ENCODE measurements at regions not wholly inside any gene's neighbourhood (a gene's known extent, or its start where the extent isn't known, plus 50 kb on each side); places are given as distances from the start of the nearest gene placed in this dataset.
"Not testable (repeated sequence)": the region's sequence is repeated elsewhere in the genome, so short reads cannot be mapped to it uniquely, and the experiment has no call there.

- not testable (repeated sequence) for H3K4me1 ChIP-seq (ENCODE audit: insufficient read depth, low read length); H3K9ac ChIP-seq (ENCODE audit: low read depth, low read length); H3K36me3 ChIP-seq (ENCODE audit: insufficient read depth, low read length); H3K9me3 ChIP-seq (ENCODE audit: control insufficient read depth, insufficient read depth, low read length)
Measured at GRCh38 chr11:98069147-98069546, 951.6 kb upstream of the CNTN5 start.

GRCh38 chr11:98069861-98070260 is 950.9 kb upstream of the CNTN5 start:
- Histone ChIP-seq H3K9ac (ENCODE audit: low read depth, low read length) (no peak overlapping the region), H3K36me3 (ENCODE audit: insufficient read depth, low read length) (no peaks in the 10 kb centered on the region), H3K4me1 (ENCODE audit: insufficient read depth, low read length) (no peaks in the 10 kb centered on the region), H3K9me3 (ENCODE audit: control insufficient read depth, insufficient read depth, low read length) (no peaks in the 10 kb centered on the region)

- H3K4me1 ChIP-seq (ENCODE audit: insufficient read depth, low read length) = no peaks in the 10 kb centered on the region
- no peaks in the 10 kb centered on the region for H3K36me3 ChIP-seq (ENCODE audit: insufficient read depth, low read length)
- no peaks in the 10 kb centered on the region for H3K9me3 ChIP-seq (ENCODE audit: control insufficient read depth, insufficient read depth, low read length)
- H3K9ac ChIP-seq (ENCODE audit: low read depth, low read length) = no peak overlapping the region
Measured at GRCh38 chr11:98090861-98091505, 929.8 kb upstream of the CNTN5 start.

GRCh38 chr11:98099371-98099770 is 921.4 kb upstream of the CNTN5 start:
- no peak overlapping the region for H3K9ac ChIP-seq (ENCODE audit: low read depth, low read length)
- no peaks in the 10 kb centered on the region for H3K4me1 ChIP-seq (ENCODE audit: insufficient read depth, low read length)
- H3K9me3 ChIP-seq (ENCODE audit: control insufficient read depth, insufficient read depth, low read length) = no peaks in the 10 kb centered on the region
- H3K36me3 ChIP-seq (ENCODE audit: insufficient read depth, low read length) = no peaks in the 10 kb centered on the region

GRCh38 chr11:98100689-98101088 is 920.1 kb upstream of the CNTN5 start:
- no peaks in the 10 kb centered on the region for H3K9me3 ChIP-seq (ENCODE audit: control insufficient read depth, insufficient read depth, low read length)
- H3K9ac ChIP-seq (ENCODE audit: low read depth, low read length) = no peak overlapping the region
- no peaks in the 10 kb centered on the region for H3K4me1 ChIP-seq (ENCODE audit: insufficient read depth, low read length)
- H3K36me3 ChIP-seq (ENCODE audit: insufficient read depth, low read length) = no peaks in the 10 kb centered on the region

DNA sequence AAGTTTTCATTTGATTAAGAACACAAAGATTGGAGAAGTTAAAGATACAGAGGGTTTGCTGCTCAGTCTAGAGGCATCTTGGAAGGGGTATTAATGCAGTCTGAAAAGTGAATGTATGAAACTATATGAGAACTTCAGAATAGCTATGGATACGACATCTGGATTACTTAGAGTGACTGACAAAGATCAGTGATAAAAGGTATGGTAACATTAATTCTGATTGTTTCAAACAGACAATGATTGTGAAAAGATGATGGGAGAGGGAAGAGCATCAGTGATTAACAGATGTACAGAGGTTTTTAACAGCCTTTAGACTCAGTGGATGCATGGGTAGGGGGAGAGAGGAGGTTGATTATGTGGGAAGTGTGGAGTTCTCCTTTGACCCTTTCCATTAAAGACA is 919.4 kb upstream of the CNTN5 start:
- no peaks in the 10 kb centered on the region for H3K36me3 ChIP-seq (ENCODE audit: insufficient read depth, low read length)
- no peaks in the 10 kb centered on the region for H3K4me1 ChIP-seq (ENCODE audit: insufficient read depth, low read length)
- H3K9ac ChIP-seq (ENCODE audit: low read depth, low read length) = no peak overlapping the region
- no peaks in the 10 kb centered on the region for H3K9me3 ChIP-seq (ENCODE audit: control insufficient read depth, insufficient read depth, low read length)

DNA sequence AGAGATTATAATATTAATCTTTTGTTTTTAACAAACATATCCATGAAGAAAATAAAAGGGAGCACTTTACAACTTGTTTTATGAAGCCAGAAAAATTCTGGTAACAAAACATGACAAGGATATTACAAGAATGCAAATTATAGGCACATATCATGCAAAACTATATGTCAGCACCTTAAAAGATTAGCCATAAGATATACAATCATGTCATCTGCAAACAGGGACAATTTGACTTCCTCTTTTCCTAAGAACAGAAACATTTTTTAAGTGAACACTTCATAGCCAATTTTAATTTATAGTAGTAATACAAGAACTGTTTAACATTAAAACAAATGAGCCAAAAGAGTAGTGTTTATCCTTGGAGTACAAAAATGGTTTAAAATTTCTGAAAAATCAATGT is 916.5 kb upstream of the CNTN5 start:
- no peaks in the 10 kb centered on the region for H3K4me1 ChIP-seq (ENCODE audit: insufficient read depth, low read length)
- H3K9me3 ChIP-seq (ENCODE audit: control insufficient read depth, insufficient read depth, low read length) = no peaks in the 10 kb centered on the region
- no peaks in the 10 kb centered on the region for H3K36me3 ChIP-seq (ENCODE audit: insufficient read depth, low read length)
- no peak overlapping the region for H3K9ac ChIP-seq (ENCODE audit: low read depth, low read length)

DNA sequence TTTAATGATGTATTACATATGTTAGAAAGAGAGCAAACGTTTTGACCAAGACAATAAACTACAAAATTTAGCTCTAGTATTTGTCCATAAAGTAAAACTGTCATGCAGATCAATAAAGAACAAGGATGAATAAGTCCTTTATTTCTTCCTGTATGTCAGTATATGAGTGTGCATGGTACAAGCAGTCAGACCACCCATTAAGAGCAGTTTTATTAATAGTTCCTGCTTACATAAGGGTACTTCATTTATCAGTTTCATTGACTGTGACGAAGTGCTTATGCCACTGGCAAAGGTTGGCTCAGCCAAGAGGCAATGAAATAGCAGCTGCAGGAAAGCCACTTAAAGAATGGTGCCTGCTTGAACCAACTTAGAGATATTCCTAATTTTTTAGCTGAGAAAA is 913.0 kb upstream of the CNTN5 start:
- Histone ChIP-seq H3K9me3 (ENCODE audit: control insufficient read depth, insufficient read depth, low read length) (no peaks in the 10 kb centered on the region), H3K9ac (ENCODE audit: low read depth, low read length) (no peak overlapping the region), H3K4me1 (ENCODE audit: insufficient read depth, low read length) (no peaks in the 10 kb centered on the region), H3K36me3 (ENCODE audit: insufficient read depth, low read length) (no peaks in the 10 kb centered on the region)

DNA sequence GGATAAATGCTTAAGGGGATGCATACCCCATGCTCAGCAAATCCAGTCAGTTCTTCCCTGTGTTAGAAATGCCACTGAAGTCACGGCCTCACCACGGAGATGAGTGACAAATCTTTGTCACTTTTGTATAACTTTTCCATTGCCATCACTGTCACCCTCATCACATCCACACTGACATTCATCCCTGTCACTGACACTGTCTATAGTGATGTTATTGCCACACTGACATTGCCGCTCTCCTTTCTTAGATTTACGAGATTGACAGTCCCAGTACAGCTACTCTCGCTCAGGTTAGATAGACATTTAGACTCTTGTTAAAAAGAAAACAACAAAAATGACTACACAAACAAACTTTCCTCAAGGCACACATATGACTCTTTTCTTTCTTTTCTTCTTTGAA is 910.7 kb upstream of the CNTN5 start:
- no peak overlapping the region for H3K9ac ChIP-seq (ENCODE audit: low read depth, low read length)
- no peaks in the 10 kb centered on the region for H3K36me3 ChIP-seq (ENCODE audit: insufficient read depth, low read length)
- no peaks in the 10 kb centered on the region for H3K9me3 ChIP-seq (ENCODE audit: control insufficient read depth, insufficient read depth, low read length)
- no peaks in the 10 kb centered on the region for H3K4me1 ChIP-seq (ENCODE audit: insufficient read depth, low read length)

DNA sequence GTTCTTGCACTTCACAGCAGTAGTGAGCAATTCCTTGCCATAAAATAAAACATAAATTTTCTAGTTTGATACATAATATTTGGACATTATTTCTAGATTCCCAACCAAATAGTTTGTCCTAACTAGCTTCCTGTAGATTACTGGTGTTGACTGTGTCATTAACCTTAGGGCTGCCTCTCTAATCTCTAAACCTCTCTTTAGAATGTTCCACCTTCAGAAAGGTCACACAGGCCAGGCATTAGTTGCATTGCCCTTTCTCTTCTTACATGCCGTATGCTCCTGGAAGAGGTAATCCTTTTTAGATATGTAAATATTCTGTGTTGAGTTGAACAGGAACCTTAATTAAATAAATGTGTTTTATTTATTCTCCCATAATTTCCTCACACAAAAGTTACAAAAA is 904.9 kb upstream of the CNTN5 start:
- H3K4me1 ChIP-seq (ENCODE audit: insufficient read depth, low read length) = no peaks in the 10 kb centered on the region
- no peaks in the 10 kb centered on the region for H3K9me3 ChIP-seq (ENCODE audit: control insufficient read depth, insufficient read depth, low read length)
- no peak overlapping the region for H3K9ac ChIP-seq (ENCODE audit: low read depth, low read length)
- no peaks in the 10 kb centered on the region for H3K36me3 ChIP-seq (ENCODE audit: insufficient read depth, low read length)

GRCh38 chr11:98130117-98130625 is 890.6 kb upstream of the CNTN5 start:
- H3K36me3 ChIP-seq (ENCODE audit: insufficient read depth, low read length) = no peaks in the 10 kb centered on the region

GRCh38 chr11:98136357-98136756 is 884.4 kb upstream of the CNTN5 start:
- H3K9ac ChIP-seq (ENCODE audit: low read depth, low read length) = no peak overlapping the region
- H3K4me1 ChIP-seq (ENCODE audit: insufficient read depth, low read length) = no peaks in the 10 kb centered on the region
- H3K9me3 ChIP-seq (ENCODE audit: control insufficient read depth, insufficient read depth, low read length) = no peaks in the 10 kb centered on the region
- no peaks in the 10 kb centered on the region for H3K36me3 ChIP-seq (ENCODE audit: insufficient read depth, low read length)

More at GRCh38 chr11:98130117-98130625, 890.6 kb upstream of the CNTN5 start:
- Histone ChIP-seq H3K9ac (ENCODE audit: low read depth, low read length) (no peak overlapping the region), H3K9me3 (ENCODE audit: control insufficient read depth, insufficient read depth, low read length) (peaks cover 4% of the 10 kb centered on the region; the same call in 1 of the 2 replicates), H3K4me1 (ENCODE audit: insufficient read depth, low read length) (no peaks in the 10 kb centered on the region)

DNA sequence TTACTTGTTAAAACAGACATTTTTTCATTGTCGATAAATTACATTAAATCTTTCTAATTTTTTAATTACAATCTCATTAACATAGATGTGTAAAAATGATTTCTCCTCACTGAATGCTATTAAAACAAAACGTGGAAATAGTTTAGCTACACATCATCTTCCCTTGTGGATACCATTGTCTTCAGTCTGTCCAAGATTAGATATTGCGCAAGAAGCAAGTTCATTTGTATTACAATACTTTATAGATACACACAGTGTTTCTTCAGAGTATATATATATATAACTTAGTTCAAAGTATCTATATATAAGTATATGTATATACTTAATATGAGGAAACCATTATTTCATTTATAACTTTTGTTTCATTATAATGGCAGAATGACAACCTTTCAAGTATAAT is 883.3 kb upstream of the CNTN5 start:
- H3K36me3 ChIP-seq (ENCODE audit: insufficient read depth, low read length) = no peaks in the 10 kb centered on the region
- no peak overlapping the region for H3K9ac ChIP-seq (ENCODE audit: low read depth, low read length)
- H3K9me3 ChIP-seq (ENCODE audit: control insufficient read depth, insufficient read depth, low read length) = no peaks in the 10 kb centered on the region
- H3K4me1 ChIP-seq (ENCODE audit: insufficient read depth, low read length) = no peaks in the 10 kb centered on the region

- H3K9me3 ChIP-seq (ENCODE audit: control insufficient read depth, insufficient read depth, low read length) = no peaks in the 10 kb centered on the region
- H3K9ac ChIP-seq (ENCODE audit: low read depth, low read length) = no peak overlapping the region
- no peaks in the 10 kb centered on the region for H3K4me1 ChIP-seq (ENCODE audit: insufficient read depth, low read length)
- H3K36me3 ChIP-seq (ENCODE audit: insufficient read depth, low read length) = no peaks in the 10 kb centered on the region
Measured at GRCh38 chr11:98143661-98144060, 877.1 kb upstream of the CNTN5 start.

DNA sequence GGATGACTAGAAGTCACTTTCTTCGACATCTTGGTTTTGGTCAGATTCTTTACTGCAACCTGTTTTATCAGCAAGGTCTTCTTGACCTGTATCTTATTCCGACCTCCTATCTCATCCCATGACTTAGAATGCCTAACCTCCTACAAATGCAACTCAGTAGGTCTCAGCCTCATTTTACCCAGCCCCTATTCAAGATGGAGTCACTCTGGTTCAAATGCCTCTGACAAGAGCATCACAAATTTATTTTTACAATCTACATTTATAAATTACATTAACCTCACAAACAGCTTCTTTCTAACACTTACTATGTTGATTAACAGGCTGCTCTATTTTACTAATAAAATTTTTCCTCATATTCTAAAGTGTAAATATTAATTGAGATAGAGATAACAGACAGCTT is 867.0 kb upstream of the CNTN5 start:
- Histone ChIP-seq H3K9me3 (ENCODE audit: control insufficient read depth, insufficient read depth, low read length) (peaks cover 4% of the 10 kb centered on the region), H3K36me3 (ENCODE audit: insufficient read depth, low read length) (no peaks in the 10 kb centered on the region), H3K4me1 (ENCODE audit: insufficient read depth, low read length) (no peaks in the 10 kb centered on the region), H3K9ac (ENCODE audit: low read depth, low read length) (no peak overlapping the region)

GRCh38 chr11:98155696-98156095 is 865.1 kb upstream of the CNTN5 start:
- no peaks in the 10 kb centered on the region for H3K4me1 ChIP-seq (ENCODE audit: insufficient read depth, low read length)
- peaks cover 4% of the 10 kb centered on the region for H3K9me3 ChIP-seq (ENCODE audit: control insufficient read depth, insufficient read depth, low read length)
- H3K9ac ChIP-seq (ENCODE audit: low read depth, low read length) = no peak overlapping the region
- H3K36me3 ChIP-seq (ENCODE audit: insufficient read depth, low read length) = no peaks in the 10 kb centered on the region
